ENCODE measurements at regions not wholly inside any gene's neighbourhood (a gene's known extent, or its start where the extent isn't known, plus 50 kb on each side); places are given as distances from the start of the nearest gene placed in this dataset.

- TF ChIP-seq CTCF (IDR thresholded peaks at IDR 0.05), result no peak
- TF ChIP-seq POLR2A (IDR thresholded peaks at IDR 0.05), result no peak
- TF ChIP-seq EP300 (IDR thresholded peaks at IDR 0.05), result no peak
Measured at GRCh38 chr4:63578383-63578782, 830.9 kb downstream of the TECRL start.

All from ovary (tissue), 3 donors.